Mesothelial cell of epicardium (in vitro differentiated cells): ENCODE measurements at regions not wholly inside any gene's neighbourhood (a gene's known extent, or its start where the extent isn't known, plus 50 kb on each side); places are given as distances from the start of the nearest gene placed in this dataset.

Source experiments
- DNase-seq, 2 experiments: peaks; one replicate each; pipeline ENCODE4 v3.0.0; 2021; ENCODE audit warnings: low spot score in 2 of 2; ENCODE audit not compliant: unreplicated experiment in 2 of 2
- H3K27ac Mint-ChIP-seq: 2 replicates; pipeline ENCODE4 v1.8.0; 2021; ENCODE audit warnings: mixed read lengths
- H3K27me3 Mint-ChIP-seq: 2 replicates; pipeline ENCODE4 v1.8.0; 2021; ENCODE audit warnings: low read depth, mixed read lengths
- H3K36me3 Mint-ChIP-seq: 2 replicates; pipeline ENCODE4 v1.8.0; 2021; ENCODE audit warnings: mixed read lengths
- H3K4me1 Mint-ChIP-seq: 2 replicates; pipeline ENCODE4 v1.8.0; 2021; ENCODE audit warnings: mixed read lengths
- H3K4me3 Mint-ChIP-seq: 2 replicates; pipeline ENCODE4 v1.8.0; 2021; ENCODE audit warnings: mild to moderate bottlenecking, moderate library complexity, mixed read lengths
- H3K9me3 Mint-ChIP-seq: 2 replicates; pipeline ENCODE4 v1.8.0; 2021; ENCODE audit warnings: mixed read lengths
- CTCF ChIP-seq: fragments of 200-600 bp; sonication (generic); IDR thresholded peaks from one replicate; pipeline ENCODE4 v1.5.0; 2021; ENCODE audit warnings: antibody characterized with exemption; ENCODE audit not compliant: unreplicated experiment

- H3K4me1 Mint-ChIP-seq, result no peaks in the 10 kb centered on the region
- DNase-seq, result no peak
- H3K9me3 Mint-ChIP-seq, result no peaks in the 10 kb centered on the region
- no peaks in the 10 kb centered on the region for H3K36me3 Mint-ChIP-seq
- no peak overlapping the region for H3K27ac Mint-ChIP-seq
- no peaks in the 10 kb centered on the region for H3K27me3 Mint-ChIP-seq
- no peak for TF ChIP-seq CTCF
- no peak overlapping the region for H3K4me3 Mint-ChIP-seq
Measured at GRCh38 chr18:65988386-65988785, 237.6 kb downstream of the CDH7 start.

DNA sequence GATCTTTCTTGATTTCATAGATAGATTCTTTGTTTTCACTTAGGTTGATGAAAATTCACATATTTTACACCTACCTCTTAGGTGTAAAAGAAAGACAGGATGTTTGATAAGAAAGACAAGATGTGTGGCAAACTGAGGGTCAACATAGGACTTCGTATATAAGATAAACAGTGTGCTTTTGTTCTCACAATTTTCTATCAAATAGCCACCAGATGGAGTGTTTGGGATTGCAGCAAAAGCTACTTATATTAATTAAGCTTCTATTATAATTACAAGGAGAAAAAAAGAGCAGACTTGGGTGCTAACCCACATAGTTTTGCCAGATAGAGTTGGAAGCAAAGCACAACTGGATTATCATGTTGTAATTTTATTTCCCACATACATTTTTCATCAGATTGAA, 232.9 kb downstream of the CDH7 start:
- DNase-seq, result no peak
- no peak overlapping the region for H3K4me3 Mint-ChIP-seq
- no peak overlapping the region for H3K27ac Mint-ChIP-seq
- H3K27me3 Mint-ChIP-seq, result no peaks in the 10 kb centered on the region
- TF ChIP-seq CTCF, result no peak
- H3K4me1 Mint-ChIP-seq, result no peaks in the 10 kb centered on the region
- H3K36me3 Mint-ChIP-seq, result no peaks in the 10 kb centered on the region
- peaks cover 9% of the 10 kb centered on the region for H3K9me3 Mint-ChIP-seq

GRCh38 chr18:65975536-65975935, 224.7 kb downstream of the CDH7 start:
- no peaks in the 10 kb centered on the region for H3K36me3 Mint-ChIP-seq
- no peak overlapping the region for H3K27ac Mint-ChIP-seq
- H3K4me1 Mint-ChIP-seq, result no peaks in the 10 kb centered on the region
- no peak for DNase-seq
- TF ChIP-seq CTCF, result no peak
- no peaks in the 10 kb centered on the region for H3K9me3 Mint-ChIP-seq
- H3K27me3 Mint-ChIP-seq, result no peaks in the 10 kb centered on the region
- H3K4me3 Mint-ChIP-seq, result no peak overlapping the region

GRCh38 chr18:65974758-65975157, 223.9 kb downstream of the CDH7 start:
- H3K9me3 Mint-ChIP-seq, result no peaks in the 10 kb centered on the region
- H3K4me3 Mint-ChIP-seq, result no peak overlapping the region
- no peaks in the 10 kb centered on the region for H3K36me3 Mint-ChIP-seq
- H3K27me3 Mint-ChIP-seq, result no peaks in the 10 kb centered on the region
- no peak for TF ChIP-seq CTCF
- no peaks in the 10 kb centered on the region for H3K4me1 Mint-ChIP-seq
- no peak overlapping the region for H3K27ac Mint-ChIP-seq
- no peak for DNase-seq

- H3K27me3 Mint-ChIP-seq, result no peaks in the 10 kb centered on the region
- H3K9me3 Mint-ChIP-seq, result no peaks in the 10 kb centered on the region
- no peak overlapping the region for H3K4me3 Mint-ChIP-seq
- DNase-seq, result no peak
- no peaks in the 10 kb centered on the region for H3K36me3 Mint-ChIP-seq
- no peak overlapping the region for H3K27ac Mint-ChIP-seq
- no peaks in the 10 kb centered on the region for H3K4me1 Mint-ChIP-seq
- peak; percentile 59 for TF ChIP-seq CTCF
Measured at GRCh38 chr18:65968239-65969004, 217.6 kb downstream of the CDH7 start.
